Stimulated activated CD4-positive, alpha-beta T cell treated with anti-CD3 and anti-CD28 coated beads, Interleukin-15, amount 100 ng/mL, for 48 hours (primary cell): ENCODE measurements at regions not wholly inside any gene's neighbourhood (a gene's known extent, or its start where the extent isn't known, plus 50 kb on each side); places are given as distances from the start of the nearest gene placed in this dataset.

Experiments used
- DNase-seq, 2 donors: peaks; one replicate each; pipeline ENCODE4 v3.0.0-alpha.2; 2020; ENCODE audit warnings: low read depth in 2 of 2

DNA sequence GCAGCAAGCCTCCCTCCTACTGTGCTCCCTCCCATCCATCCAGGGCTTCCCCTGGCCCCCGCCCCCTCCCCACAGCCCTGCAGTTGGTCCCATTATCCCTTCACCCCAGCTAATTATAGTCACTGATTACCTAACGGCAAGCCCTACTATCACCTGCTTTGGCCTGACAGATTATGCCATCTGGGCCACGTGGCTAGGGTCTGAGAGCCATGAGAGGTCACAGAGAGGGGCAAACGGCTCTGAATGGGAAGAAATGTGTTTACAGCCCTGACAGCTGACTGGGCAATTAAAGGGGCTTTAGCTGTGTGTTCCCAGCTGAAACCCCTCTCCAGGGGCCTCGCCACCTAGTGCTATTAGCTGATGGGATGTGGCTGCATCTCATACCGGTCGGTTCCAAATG, 134.4 kb upstream of the CPEB2 start:
- no peak for DNase-seq

DNA sequence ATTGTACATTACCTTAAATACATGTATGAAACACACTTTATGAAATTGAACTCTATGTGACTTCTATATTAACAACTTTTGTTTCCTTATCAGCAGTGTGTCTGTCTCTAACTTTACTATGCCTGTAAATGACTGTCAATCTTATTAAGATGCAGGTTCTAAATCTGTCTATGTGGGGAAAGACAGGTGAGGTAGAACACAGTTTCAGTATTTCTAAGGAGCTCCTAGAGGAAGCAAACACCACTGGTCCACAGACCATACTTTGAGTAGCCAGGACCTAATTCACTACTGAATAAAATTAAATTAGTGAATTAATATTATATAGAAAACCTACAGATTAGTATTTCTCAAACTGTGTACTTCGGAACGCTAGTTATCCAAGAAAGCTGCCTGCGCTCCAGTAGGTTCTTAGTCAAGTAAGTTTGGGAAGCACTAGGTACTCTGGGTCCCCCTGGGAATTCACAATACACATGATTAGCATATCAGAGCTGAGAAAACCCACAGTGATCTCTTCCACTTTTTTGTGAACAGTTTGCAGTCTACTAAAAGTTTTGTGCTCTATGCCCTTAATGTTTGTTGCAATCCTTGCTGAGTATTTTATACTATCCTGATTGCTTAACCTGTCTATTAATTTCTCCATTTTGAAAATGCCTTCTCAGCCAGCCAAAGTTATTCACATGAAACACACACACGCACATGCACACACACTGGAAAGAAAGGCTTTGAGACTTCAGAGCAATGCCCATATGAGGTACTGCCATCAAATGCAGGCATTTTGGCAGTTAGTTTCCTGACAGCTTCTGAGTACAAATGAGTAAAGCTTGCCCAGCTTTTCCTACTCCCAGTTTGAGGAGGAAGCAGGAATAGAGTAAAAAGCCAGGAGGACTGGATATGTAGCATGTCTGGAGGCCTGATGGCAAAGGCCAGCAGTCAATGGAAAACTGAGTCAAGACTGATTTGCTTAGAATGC, 133.6 kb upstream of the CPEB2 start:
- no peak for DNase-seq

DNA sequence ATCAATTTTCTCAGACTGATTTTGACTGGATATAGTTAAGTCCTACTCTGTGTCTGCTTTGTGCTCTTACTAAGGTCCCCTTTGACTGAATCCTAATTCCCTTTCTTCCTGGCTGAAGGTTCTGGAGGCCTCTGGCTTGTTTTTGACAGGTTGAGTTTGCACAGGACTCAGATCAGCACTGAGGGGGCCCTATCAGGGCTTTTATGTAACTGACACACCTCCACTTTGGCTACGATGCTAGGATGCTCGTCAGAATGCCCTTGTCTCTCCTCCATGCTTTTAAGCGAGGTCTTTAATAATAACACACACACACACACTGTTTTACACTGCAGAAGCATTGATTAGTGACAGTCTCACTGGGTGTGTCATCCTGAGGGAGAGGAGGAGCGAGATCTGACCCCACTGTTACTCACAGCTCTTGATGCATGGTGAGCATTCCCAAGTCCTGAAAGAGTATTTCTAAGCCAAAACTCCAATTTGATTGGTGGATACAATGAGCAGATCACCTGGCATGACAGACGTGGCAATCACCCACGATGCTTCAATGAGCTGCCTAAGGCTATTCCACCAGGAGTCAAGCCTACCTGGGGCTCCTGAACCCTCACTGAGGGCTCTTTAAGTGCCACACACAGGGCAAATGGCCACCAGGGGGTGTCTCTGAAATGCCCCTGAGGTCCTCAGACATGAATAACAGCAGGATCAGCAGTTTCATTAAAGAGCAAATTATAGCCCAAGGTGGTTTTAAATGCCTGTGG, 130.4 kb upstream of the CPEB2 start:
- peak in 1 of 2 donors; percentile 13 for DNase-seq

DNA sequence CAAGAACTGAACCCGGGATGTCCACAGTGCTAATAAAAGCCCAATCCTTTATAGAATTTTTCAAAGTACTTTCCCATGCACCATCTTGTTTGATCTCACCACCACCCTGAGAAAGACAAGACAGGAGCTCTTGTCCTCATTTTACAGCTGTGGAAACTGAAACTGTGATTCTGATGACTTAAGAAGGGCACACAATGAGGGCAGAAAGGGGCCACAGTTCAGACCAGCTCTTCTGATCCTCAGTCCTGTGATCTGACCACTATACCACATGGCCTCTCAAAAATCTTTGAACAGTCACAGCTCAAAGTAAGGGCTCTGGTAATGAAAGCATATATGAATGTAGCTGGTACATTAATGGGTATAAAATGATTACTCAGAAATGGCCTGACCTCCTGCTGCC, 127.3 kb upstream of the CPEB2 start:
- no peak for DNase-seq

DNA sequence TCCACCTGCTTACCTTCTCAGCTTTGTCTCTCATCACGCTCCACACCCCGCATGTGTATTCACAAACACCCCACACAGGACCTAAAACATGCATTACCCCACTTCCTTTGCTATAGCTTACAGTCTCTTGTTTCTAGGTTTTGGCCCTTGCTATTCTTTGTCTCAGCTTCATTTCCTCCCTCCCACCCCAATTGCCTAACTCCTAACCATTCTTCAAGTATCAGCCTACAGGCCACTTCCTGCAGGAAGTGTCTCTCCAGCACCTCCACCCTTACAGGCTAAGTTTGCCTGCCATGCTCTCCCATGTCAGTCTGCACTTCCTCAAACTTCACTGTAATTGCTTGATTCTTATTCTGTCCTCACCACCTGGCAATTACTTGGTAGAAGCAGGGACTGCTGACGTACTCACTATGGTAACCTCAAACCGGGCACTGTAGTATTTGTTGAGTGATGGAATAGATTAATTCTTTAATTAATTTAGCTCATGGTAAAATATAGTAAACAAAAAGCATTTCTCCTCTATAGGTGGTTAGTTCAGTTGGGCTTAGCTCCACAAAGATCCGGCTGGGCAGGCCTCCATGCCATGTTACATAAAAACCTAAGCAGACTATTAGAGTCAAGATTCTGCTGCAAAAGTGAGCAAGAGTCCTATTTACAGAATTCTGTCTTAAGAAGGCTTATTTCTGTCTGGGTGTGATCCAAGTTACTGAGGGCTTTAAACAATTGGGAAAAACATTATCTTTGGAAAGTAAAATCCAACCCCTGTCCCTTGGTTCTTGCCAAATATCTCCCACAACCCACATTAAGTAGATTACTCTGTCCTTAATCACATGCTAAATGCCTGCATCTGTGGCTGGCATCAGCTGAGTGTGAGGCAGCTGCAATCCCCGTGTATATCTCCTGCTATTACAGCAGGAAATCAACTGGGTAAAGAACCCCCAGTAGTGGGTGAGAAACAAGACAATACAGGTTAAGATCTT, 124.7 kb upstream of the CPEB2 start:
- no peak for DNase-seq

DNA sequence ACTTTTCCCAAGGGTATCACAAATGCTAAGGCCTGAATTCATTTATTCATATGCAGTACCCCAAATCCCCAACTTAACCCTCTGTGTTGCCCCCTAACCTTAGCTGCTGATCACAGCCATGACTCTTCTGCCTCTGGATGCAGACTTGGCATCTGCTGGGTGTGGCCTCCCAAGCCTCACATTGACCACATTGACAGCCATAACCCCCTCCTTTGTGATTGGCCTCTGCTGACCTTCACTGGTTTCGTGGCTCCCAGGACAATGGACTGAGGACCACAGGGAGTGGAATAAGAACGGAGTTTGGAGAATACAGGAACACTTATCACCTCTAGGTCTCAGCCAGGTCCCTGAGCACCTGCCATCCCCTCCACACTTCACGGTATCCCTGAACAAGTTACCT, 123.6 kb upstream of the CPEB2 start:
- DNase-seq = no peak

DNA sequence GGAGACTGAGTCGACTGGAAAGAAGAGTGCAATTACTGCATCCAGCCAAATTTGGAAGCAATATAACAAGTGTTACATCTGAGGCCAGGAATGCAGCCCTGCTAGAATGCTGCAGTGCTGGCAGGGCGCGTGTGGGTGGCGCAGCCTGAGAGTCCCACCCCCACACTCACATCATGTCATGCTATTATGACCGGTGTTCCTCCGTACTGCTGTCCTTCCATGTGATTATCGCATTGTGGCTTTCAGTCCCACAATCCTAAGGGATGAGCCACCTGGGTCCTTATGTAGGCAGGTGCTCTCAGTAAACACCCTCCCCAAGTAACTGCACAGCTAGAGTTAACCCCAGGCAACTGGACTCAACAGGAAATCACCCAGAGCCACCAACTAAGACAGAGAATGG, 122.6 kb upstream of the CPEB2 start:
- DNase-seq = no peak

DNA sequence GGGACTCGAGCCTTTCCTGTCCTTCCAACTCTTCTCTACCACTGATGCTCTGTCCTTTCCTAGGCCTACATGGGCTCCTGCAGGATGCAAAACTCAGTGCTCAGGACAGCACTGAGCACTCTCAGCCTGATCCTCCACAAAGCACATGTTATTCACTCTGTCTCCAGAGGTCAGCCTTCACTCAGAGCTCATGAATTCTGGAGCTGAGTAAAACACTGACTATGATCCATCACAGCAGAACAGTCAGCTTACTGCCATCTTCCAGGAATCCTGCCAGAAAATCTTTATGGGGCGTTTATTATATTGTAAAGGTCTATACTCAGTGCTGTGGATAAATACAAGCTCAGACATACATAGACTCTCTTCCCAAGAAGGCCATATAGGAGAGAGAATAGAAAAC, 121.5 kb upstream of the CPEB2 start:
- no peak for DNase-seq

DNA sequence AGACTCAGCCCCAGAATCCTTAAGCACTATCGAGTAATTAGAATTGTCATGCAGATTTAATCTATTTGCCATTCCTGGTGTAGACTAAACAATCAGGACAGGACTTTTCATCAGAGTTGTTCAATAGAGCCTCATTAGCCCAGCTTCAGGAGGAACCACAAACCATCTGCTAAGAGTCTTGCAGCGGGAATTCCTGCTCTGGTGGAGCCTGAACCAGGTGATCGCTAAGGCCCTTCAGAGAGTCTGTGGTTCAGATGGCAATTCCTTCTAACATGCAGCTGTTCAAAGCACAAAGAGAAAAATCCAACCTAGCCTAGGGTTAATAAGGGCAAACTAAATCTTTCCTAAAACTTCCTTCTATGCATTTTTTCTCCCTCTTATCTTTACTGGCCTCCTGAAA, 119.1 kb upstream of the CPEB2 start:
- no peak for DNase-seq

DNA sequence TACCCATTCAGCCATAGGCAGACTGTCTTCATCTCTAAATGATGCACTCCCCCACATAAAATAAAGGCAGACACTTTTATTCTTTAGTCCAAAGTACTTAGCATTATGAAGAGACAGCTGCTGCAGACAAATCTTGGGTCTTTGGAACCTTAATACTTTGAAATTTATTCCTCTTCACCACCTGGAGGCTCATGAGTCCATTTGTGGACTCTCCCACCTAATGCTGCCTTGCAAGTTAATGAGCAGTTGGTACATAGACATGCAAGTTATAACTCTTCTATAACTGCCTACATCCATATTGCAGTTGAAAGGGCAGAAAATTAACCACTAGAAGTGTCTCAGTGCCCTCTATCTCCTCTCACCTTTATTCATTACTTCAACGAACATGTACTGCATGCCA, 118.6 kb upstream of the CPEB2 start:
- no peak for DNase-seq

DNA sequence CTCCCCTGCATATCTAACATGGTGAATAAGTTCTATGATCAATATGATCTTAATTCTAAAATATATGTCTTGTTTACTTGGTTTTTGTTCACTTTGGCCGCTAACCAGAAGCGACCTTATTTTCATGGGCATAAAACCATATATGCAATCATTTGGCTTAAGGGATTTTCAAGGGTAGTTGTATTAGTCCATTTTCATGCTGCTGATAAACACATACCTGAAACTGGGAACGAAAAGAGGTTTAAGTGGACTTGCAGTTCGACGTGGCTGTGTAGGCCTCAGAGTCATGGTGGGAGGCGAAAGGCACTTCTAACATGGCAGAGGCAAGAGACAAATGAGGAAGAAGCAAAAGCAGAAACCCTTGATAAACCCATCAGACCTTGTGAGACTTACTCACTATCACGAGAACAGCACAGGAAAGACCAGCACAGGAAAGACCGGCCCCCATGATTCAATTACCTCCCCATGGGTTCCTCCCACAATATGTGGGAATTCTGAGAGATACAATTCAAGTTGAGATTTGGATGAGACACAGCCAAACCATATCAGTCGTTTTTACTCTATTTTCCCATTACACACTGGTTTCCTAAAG, 114.3 kb upstream of the CPEB2 start:
- no peak for DNase-seq

DNA sequence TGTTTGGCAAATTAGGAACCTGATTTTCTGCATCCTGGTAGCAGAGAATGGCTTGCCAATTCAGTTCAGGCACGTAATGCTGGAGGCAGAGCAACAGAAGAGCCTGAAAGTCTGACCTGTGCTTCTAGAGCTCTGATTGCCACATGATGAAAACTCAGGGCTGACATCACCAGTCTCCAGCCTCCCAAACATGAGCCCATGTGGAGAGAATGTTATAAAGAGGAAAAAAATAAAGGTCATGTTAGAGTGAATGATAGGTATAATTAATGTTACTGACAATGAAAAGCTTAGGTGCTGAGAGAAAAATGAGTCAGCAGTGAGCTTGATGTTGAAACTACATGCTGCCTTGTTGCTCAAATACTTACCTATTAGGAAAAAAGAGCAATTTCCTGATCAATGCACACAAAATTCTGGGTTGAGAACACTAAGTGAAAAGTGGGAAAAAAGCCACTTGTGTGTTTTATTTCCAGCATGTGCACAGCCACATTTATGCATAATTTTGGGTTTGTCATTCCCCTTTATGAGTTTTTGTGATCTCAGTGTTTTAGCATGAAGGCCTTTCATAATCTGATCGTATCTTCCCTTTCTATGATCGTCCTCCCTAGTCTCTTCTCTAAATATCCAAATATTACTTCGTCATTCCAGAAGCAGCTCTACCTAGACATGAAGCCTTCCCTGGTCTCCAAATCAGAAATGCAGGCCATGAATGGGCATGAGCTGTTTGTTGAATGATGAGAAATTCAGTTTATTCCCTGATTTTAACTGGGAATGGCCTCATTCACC, 113.3 kb upstream of the CPEB2 start:
- no peak for DNase-seq

DNA sequence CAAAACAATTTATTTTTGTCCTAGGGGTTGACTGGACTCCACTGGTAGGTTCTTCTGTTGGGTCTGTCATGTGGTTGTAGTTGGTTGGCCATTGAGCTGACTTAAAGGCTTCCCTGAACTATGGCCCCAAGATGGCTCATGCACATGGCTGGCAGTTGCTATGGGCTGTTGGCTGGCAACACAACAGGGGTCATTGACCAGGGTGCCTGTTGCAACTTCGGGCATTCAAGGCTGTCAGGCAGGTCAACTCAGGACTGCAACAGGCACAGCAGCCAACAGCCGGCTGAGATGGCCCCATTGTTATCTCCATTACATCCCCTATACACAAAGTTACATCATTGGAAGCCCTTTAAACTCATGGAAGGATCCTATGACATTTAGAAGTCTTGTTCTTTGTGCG, 109.7 kb upstream of the CPEB2 start:
- DNase-seq = no peak

DNA sequence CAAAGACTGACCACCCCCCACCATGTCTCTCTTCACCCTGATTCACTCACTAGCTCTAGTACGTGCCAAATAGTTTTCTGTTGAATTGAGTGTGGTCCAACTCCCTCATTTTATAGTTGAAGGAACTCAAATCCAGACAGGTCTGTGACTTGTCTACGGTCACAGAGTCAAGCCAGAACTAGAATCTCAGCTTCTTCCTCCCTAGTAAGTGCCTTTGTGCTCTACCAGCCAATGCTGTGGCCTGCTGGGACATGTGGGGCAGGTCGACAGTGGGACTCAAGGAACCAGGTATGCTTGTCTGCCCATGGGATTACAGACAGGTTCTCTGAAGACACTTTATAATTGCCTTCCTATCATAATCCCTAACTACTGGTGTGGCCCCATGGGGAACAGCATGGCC, 108.6 kb upstream of the CPEB2 start:
- DNase-seq = no peak

DNA sequence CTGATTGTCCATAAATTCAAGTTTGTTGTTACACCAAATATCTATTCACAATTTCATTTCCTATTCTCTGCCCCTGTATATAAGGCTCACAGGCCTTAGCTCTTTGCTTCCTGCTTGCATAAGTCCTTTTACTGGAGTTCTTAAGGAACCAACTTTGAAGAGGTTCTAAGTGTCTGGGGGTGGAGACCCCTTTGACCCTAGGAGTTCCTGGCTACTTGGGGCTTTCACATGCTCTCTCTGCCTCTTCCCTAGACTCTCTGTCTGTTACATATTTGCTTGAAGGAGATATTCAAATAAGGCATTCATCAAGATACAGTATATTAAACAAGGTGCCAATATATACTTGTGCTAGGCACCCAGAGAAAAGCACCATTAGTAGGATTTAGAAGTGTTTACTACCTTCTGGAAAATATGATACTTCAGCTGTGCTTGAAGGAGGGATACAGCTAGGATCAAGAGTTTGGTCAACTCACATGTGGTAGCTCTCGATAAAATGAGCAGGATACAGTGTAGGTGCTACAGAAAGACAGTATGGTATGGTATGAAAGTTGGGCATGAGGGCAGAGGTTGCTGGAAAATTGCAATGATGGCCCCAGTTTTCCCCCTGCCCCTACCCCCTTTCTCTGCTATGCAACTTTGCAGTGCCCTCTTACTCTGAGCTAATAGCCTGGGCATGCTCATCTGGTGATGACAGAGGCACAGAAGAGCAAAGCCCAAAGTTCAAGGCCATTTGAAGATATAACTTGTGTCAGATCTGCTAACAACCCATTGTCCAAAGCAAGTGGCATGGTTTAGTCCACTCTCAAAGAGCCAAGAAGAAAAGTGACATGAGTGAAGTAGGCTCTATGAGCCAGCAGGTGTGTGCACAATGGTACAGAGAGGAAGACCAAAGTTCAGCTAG, 107.6 kb upstream of the CPEB2 start:
- DNase-seq = no peak

DNA sequence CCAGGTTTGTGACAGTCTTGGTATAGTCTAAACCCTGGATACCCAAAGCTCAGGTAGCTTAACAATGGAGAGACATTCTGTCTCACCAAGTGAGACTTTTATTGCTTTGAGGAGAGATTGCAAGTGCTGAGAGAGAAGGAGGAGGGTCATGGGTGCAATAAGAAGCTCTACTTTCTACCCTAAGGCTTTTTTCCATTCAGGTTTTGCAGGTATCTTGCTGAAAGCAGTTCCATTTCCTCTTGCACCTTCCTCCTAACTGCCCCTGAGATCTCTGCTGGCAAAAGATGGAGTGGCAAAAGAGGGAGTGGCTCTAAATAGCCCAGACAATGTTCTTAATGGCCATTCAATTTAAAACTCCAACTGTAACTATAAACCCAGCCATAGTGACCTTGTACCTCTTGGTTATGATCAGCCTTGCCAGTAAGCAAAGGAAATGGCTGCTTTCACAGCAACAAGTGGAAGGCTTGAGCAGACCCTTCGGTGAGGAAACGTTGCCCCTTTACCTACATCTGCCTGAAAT, 105.6 kb upstream of the CPEB2 start:
- no peak for DNase-seq

DNA sequence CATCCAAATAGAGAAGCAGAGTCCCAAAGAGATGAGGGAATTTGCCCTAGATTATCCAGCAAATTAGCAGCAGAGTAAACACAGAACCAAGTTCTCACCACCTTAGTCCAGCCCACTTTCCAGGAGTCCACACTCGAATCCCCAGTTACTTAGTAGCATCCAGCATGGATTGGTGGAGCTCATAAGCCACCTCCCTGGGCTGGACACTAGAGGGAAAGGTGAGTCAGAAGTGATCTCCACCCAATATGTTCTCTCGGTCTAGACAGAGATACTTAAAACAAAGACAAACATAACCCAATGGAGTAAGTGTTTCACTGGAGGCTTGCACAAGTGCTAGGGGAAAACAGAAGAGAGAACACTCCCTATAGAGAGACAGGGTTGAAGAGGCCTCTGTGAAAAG, 105.1 kb upstream of the CPEB2 start:
- DNase-seq = no peak

DNA sequence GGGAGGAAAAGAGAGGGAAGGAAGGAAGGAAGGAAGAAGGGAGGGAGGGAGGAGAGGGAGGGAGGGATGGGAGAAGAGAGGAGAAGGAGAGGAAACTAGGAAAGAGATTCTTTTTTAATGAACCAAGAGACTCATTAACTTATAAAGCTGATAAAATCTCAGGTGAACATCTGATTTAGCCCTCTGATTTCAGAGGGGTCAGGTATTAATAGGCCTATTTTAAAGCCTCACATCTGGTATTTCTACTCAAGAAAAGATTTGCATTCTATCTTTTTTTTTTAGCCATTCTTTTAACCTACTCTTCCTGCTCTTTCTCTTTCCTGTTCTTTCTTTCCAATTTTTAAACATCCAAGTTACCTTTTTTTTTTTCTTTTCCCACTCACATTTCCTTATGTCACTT, 103.3 kb upstream of the CPEB2 start:
- DNase-seq = no peak

DNA sequence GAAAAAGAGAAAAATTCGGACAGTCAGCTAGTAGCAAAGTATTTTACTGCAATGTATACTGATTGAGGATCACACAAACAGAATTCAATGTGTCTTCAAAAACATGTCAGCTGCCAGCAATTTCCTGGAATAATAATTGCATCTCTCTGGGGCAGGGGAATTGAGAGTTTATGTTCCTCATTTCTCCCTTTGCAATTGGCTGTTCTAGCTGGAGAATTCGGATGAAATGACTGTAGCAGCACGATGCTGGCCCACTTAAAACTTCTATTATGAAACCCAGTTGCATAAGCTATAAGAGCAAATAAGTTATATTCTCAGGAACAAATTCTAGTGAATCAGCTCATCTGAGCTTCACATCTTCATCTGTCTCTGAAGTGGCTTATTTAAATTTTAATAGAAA, 99.9 kb upstream of the CPEB2 start:
- no peak for DNase-seq
